SU-DHL-6 (cell line): ENCODE measurements at regions not wholly inside any gene's neighbourhood (a gene's known extent, or its start where the extent isn't known, plus 50 kb on each side); places are given as distances from the start of the nearest gene placed in this dataset.

Experiments
- EZH2phosphoT487 ChIP-seq: fragments of 200-600 bp; sonication (generic), shearing (Covaris generic); conservative IDR thresholded peaks from 2 replicates; pipeline ENCODE4 v1.6.1; 2018; ENCODE audit warnings: mild to moderate bottlenecking, antibody characterized with exemption, low read length, moderate library complexity, mixed read lengths
- TF ChIP-seq, protein P1 (sequence below): fragments of 200-600 bp; sonication (generic); IDR thresholded peaks from one replicate; pipeline ENCODE4 v1.5.1; 2017; ENCODE audit warnings: antibody characterized with exemption, mild to moderate bottlenecking, low read length, moderate library complexity; ENCODE audit not compliant: insufficient read depth, poor library complexity, severe bottlenecking

DNA sequence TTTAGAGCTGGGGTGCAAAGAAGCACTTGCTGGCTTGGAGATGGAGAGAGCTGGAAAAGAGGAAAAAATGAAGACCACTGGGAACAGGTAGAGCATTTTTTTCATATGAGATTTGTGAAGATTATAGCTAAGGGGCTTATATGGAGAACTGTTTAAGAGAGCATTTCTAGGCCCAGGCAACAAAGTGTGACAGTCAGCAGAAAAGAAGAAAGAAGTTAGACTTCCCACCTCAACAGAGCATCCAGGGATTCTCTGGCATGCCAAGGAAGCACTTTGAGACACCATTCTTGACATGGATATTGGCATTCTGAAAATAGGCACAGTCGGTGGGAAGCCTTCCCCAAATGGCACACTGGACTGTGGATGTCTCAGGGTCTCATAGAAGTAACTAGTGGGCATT lies 195.5 kb downstream of the KLHL28 start:
- TF ChIP-seq, protein P1, sequence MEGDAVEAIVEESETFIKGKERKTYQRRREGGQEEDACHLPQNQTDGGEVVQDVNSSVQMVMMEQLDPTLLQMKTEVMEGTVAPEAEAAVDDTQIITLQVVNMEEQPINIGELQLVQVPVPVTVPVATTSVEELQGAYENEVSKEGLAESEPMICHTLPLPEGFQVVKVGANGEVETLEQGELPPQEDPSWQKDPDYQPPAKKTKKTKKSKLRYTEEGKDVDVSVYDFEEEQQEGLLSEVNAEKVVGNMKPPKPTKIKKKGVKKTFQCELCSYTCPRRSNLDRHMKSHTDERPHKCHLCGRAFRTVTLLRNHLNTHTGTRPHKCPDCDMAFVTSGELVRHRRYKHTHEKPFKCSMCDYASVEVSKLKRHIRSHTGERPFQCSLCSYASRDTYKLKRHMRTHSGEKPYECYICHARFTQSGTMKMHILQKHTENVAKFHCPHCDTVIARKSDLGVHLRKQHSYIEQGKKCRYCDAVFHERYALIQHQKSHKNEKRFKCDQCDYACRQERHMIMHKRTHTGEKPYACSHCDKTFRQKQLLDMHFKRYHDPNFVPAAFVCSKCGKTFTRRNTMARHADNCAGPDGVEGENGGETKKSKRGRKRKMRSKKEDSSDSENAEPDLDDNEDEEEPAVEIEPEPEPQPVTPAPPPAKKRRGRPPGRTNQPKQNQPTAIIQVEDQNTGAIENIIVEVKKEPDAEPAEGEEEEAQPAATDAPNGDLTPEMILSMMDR: no peak
- no peak for TF ChIP-seq EZH2phosphoT487
